Inflammatory macrophage (primary cell): ENCODE measurements at regions not wholly inside any gene's neighbourhood (a gene's known extent, or its start where the extent isn't known, plus 50 kb on each side); places are given as distances from the start of the nearest gene placed in this dataset.
"Not testable (repeated sequence)": the region's sequence is repeated elsewhere in the genome, so short reads cannot be mapped to it uniquely, and the experiment has no call there.

Experiments
- DNase-seq, 2 donors: peaks; one replicate each; pipeline ENCODE4 v3.0.0-alpha.2; 2020 to 2022

DNA sequence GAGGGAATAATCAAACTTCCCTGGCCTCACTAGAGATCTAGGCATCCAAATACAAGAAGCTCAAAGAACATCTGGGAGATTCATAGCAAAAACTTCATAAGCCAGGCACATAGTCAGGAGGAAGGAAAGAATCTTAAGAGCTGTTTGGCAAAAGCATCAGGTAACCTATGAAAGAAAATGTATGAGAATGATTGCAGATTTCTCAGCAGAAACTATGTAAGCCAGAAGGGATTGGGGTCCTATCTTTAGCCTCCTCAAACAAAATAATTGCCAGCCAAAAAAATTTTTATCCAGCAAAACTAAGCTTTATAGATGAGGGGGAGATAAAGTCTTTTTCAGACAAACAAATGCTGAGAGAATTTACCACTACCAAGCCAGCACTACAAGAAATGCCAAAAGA, 1036.3 kb downstream of the TBL1XR1 start:
- DNase-seq, result no peak

DNA sequence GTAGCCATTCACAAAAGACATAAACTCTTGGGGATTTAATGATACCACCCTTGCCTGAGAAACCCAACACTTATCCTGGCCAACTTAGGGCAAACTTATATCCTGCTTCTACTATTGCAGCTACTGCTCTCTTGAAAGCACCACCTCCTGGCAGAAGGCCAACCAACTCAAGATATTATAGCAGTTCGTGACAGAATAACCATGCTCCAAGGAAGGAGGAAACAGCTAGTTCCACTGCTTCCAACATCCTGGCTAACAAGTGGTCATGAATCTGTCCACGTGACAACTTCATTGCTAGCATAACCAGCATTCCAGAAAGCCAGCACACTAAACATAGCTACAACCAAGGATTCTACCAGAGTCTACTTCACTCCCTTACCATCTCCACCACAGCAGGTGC, 1037.5 kb downstream of the TBL1XR1 start:
- no peak for DNase-seq

DNA sequence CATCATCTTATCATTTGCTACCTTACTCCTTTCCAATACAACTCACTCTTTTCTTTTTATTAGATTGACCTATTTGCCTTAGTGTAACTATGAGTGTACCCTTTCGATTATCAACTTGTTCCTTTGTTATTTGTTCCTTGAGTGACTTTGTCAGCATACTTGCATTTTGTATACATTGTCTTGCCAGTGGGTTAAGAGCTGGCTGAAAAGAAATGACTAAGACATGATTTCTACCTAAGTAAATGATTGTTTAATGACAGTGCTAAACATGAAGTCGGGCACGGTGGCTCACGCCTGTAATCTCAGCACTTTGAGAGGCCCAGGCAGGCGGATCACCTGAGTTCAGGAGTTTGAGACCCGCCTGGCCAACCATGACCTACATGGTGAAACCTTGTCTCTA, 1042.3 kb downstream of the TBL1XR1 start:
- no peak for DNase-seq

DNA sequence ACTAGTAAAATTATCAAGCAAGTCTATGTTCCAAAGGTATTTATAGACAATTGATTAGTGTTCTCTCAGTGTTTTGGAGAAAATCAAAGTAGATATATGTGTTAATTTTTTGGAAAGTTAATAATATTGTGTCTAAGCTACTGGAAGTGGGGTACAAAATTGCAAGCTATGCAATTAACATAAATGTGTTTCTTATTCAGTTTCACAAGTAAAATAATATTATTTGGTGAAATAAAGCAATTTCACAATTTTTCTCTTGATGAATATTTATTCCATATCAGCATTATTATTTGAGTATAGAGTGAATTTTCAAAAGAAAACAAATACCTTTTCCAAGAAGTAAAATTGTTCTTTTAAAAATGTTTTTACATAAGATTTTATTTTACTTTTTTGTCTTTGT, 1047.7 kb downstream of the TBL1XR1 start:
- no peak for DNase-seq

DNA sequence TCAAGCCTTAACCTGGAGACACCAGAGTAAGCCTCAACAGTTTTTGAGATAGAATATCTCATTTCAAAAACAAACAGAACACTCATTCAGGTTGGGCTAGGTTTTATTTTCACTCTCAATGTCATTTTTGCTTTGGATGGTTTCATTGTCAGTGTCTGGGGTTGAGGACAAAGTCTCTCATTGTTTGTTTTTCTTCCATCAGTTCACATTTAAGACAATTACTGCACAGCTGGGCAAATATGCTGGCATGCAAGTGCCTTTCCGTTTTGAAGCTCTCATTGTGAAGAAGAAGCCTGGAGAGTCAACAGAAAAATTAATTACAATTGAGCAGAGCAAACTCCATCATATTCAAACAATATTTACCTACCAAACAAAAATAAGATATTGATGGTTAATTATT, 1050.0 kb downstream of the TBL1XR1 start:
- DNase-seq, result no peak

DNA sequence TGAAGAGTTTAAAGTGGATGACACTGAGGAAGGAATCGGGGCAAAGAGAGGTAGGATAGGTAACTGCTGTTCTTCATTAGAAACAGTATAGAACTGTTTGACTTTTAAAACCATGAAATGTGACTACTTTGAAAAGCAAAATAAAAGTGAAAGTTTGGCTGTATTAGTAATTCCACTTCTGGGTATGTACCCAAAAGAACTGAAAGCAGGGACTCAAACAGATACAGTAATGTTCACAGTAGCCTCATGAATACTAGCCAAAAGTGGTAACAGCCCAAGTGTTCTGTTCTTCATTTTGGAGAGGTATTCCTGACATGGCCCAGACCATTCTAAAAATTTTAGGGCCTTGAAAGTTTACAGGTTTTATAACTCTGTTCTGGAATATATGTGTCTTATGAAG, 1055.4 kb downstream of the TBL1XR1 start:
- DNase-seq, result no peak

DNA sequence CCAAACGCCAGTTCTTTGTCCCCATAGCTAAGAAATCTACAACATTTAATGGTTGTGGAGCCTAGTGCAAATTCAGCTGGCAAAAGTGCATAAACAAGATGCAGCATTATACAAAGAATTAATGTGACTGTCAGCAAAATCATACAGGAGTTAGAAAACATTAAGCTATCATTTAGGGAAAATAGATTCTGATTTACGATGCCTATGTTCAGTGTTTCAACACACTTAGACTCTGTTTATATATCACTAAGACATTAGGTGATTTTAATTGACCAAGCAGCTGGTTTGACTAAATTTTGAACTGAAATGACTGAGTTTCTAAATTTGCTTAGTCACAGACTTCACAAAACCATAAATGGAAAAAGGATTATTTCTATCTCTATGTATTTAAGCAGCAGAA, 1076.8 kb downstream of the TBL1XR1 start:
- DNase-seq, result no peak

DNA sequence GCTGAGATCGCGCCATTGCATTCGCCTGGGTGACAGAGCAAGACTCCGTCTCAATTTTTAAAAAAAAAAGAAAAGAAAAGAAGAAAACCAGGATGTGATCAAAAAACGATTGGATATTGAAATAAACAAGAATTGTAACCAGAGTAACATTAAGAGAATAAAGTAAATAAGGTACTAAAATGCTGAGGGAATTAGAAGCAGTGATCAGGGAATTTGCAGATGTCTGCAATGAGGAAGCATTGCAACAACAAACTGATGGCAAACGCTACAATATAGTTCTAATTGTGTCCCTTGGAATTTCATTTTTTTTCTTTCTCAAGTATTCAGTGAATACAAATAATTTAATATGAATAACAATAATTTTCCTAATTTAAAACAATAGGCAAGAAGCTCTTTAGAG, 1077.5 kb downstream of the TBL1XR1 start:
- no peak for DNase-seq

DNA sequence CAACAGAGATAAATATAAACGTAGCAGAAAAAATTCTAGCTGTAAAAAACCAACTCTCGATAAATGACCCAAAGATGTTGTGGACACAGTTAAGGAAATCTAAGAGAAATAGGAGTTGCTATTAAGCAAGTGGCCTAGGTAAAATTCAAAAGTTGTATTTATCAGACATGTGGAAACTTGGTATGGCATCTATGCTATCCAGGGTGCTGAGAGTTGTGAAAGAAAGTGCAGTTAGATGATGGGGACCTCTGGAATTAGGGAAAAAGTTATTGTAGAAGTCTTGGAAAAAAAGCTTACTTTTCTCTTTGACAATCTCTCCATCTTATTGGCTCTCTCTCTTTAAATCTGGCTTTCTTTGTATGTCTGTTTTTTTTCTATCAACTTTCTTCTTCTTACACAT, 1090.9 kb downstream of the TBL1XR1 start:
- DNase-seq, result no peak

DNA sequence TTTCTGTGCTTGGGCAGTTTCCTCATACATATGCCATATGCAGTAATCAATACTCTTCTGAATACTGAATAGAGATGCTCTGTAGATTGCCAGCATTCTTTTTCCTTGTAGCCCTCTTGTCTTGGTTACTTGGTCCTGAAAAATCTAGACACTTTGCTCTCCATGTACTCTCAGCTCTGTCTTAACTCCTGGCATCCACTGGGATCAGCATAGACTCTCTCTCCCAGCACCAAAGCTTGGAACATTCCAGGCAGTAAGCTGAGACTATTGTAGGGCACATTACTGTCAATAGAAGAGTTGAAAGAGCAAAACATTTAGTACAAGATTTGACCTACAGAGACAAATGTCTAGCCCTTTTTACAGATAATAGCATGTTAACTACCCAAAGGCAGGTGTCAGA, 1100.3 kb downstream of the TBL1XR1 start:
- no peak for DNase-seq

DNA sequence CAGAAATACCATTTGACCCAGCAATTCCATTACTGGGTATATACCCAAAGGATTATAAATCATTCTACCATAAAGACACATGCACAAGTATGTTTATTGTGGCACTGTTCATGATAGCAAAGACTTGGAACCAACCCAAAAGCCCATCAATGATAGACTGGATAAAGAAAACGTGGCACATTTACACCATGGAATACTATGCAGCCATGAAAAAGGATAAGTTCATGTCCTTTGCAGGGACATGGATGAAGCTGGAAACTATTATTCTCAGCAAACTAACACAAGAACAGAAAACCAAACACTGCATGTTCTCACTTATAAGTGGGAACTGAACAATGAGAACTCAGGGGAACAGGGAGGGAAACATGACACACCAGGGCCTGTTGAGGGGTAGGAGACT, 1103.4 kb downstream of the TBL1XR1 start:
- not testable (repeated sequence) for DNase-seq

DNA sequence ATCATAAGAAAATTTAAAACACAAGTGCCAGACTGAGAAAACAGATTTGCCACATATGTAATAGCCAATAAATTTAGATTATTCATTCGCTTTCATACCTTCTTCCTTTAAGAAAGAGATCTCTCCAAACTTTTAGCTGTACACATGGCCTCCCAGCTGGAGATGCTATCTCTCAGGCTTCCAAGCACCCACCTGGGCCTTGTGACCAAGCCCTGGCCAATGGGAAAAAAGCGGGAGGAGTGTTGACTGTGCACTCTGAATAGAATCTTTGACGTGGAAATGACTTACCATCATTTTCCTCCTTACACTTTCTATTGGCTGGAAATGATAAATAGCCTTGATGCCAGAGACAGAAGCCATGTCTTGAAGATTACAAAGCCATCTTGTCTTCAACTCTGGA, 1106.6 kb downstream of the TBL1XR1 start:
- no peak for DNase-seq

DNA sequence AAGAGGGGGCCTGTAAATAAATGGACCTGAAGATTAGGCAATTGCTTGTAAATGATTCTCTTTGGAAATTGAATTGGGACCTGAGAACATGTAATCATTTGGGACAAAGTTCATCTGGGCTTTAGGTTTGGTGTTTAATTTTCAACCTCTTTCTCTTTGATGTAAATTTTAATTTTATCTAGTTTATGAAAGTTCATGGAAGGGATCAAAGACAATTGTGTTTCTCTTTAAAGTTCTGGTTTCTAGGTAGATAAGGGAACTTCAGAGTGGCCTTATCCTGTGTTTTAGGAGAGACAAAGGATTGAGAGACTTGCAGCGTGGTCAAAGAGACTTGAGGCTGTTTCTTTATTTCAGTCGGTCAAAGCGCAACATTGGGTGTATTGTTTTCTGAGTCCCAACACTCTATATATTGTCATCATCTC, 1108.3 kb downstream of the TBL1XR1 start:
- no peak for DNase-seq

DNA sequence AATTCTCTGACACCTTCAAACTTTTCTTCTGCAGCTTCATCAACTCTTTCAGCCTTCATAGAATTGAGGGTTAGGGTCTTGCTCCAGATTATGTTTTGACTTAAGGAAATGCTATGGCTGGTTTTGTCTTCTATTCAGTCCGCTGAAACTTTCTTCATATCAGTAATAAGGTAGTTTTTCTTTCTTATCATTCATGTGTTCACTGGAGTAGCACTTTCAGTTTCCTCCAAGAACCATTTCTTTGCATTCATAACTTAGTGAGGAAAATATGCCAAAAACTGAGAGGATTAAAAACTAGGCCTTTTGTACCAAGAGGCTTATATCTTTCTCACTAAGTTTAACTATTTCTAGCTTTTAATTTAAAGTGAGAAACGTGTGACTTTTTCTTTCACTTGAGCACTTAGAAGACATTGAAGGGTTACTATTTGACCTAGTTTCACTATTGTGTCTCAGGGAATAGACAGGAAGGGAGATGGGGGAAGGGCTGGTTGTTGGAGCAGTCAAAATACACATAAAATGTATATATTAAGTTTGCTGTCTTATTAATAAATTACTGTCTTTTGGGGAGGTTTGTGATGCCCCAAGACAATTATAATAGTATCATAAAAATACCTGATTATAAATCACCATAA, 1110.1 kb downstream of the TBL1XR1 start:
- no peak for DNase-seq

DNA sequence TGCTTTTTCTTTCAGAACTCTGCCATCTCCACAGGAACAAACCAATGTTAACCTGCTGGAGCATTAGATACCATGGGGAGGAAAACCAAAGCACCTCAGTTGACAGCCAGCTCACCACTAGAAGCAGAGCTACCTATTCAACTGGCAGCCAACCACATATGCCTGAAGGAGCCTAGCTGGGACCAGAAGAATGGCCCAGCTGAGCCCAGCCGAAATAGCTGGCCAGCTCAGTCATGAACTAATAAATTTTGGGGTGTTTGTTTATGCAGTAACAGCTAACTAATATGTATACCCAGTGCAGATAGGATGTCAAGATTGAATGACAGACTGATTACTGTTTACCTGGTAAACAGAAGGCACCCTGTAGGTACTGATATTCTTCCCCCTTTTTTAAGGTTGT, 1117.5 kb downstream of the TBL1XR1 start:
- no peak for DNase-seq

DNA sequence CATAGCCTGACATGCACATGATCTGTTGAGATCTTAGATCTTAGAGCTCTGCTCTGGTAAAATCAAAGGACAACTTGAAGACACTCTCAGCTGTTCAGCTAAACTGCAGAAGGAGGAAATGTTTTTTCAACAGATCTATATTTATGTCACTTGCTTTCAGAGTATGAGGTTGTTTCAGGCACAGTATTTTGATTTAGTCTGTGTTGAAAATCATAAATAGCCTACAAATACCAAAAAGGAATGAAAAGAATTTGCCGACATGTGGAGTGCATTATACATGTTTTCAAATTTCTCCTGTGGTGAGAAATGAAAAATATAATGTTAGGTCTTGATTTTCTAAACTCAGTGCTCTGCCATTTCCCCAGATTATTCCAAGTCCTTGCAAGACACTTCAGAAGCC, 1118.4 kb downstream of the TBL1XR1 start:
- no peak for DNase-seq

DNA sequence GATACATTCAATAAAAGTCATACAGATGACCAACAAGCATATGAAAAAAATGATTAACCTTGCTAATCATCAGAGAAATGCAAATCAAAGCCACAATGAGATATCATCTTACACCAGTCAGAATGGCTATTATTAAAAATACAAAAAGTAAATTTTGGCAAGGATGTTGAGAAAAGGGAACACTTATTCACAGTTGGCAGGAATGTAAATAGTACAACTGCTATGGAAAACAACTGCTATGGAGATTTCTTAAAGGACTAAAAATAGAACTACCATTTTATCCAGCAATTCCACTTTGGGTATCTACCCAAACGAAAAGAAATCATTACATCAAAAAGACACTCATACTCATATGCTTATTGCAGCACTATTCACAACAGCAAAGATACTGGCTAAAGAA, 1121.8 kb downstream of the TBL1XR1 start:
- DNase-seq, result no peak

DNA sequence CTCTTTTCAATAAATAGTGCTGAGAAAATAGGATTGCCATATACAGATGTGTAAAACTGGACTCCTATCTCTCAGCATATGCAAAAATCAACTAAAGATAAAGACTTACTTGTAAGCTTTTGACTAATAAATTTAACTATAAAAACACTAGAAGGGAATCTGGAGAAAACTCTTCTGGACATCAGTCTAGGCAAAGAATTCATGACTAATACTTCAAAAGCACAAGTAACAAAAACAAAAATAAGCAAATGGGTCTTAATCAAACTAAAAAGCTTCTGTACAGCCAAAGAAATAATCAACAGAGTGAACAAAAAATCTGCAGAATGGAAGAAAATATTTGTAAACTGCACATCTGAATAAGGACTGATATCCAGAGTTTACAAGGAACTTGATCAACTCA, 1122.2 kb downstream of the TBL1XR1 start:
- DNase-seq, result no peak

DNA sequence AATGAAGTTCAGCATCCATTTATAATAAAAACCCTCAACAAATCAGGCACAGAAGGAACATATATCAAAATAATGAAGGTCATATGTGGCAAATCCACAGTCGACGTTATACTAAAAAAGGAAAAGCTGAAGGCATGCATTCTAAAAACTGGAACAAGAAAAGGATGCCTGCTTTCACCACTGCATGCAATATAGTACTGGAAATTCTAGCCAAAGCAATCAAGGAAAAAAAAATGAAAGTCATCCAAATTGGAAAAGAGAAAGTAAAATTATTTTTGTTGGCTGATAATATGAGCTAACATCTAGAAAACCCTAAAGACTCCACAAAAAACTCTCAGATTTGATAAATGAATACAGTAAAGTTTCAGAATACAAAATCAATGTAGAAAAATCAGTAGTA, 1123.2 kb downstream of the TBL1XR1 start:
- DNase-seq, result no peak

DNA sequence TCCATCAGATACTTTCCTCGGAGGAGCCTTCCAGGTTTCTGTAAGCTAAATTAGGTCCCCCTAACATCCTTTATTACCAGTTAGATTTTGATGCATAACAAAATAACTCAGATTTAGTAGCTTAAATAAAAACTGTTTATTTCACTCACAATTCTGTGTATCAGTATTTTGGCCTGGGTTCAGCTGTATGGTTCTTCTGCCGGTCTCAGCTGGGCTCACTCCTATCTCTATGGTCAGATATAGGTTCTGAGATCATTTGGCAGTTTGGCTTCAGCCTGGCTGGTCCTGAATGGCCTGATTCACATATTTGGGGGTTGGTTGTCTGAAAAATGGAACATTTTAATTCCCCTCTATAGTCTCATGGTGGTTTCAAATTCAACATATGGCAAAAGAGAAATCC, 1125.3 kb downstream of the TBL1XR1 start:
- no peak for DNase-seq

DNA sequence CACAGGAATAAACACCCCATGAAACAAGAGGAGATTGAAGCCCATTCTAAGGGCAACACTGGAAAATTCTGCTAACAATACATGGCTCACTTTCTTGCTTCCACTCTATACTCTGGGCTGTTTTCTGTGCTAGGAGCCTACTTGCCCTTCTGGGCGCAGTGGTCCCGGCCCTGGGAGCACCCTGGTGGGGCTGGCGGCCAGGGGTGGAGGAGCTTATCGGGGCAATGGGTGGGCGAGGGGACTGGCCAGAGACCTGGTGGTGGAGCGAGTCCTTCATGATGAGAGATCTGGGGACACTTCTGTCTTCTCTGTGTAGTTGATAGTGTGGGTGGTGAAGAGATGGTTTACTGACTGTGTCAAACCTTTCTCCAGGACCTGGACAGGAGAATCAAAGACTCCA, 1128.5 kb downstream of the TBL1XR1 start:
- DNase-seq, result no peak

DNA sequence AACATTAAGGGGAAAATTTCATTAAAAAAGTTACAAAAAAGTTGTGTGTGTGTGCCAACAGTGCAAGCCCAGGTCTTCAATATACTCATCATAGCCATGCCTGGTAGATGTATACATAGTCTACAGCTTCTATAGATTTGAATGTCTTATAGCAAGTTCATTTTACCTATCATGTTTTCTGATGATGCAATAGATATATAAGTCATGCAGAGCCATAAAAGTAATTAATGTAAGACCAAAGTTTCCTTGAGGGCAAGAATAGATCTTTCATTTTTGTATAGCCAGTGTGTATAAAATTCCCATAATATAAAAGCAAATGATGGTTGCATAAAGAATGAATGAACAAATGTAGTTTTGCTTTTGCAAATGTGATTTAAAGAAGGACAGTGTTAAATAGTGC, 1138.4 kb downstream of the TBL1XR1 start:
- no peak for DNase-seq

DNA sequence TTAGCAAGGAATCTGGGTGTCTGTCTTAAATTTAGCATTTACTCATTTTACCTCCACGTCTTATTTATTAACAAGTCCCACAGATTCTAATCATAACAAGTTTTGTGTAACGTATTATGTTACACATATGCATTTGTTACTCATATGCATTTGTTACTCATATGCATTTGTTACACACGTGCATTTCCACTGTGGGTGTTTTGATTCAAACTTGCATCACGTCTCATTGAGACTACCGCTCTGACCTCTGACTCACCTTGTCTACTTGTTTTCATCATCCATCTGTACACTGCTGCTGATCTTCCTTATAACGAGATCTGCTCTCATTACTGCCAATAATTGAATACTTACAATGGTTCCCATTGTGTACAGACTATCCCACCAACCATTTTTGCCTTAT, 1141.4 kb downstream of the TBL1XR1 start:
- DNase-seq, result no peak

DNA sequence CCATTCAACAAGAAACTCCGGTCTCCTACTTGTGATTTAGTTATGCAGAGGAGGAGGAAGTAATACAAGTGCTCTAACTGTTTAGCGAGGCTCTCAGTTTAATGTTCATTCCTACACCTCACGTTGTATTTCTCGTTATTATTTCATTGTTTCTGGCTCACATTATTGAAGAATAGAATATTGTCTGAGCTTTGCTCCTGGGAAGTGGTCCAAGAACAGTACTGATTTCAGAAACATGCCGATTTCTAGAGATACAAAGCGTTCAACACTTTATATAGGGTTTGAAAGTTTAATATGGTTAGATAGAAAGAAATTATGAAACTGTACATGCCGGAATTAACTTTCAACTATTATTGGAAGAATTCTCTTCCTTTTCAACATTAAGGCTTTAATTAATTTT, 1145.5 kb downstream of the TBL1XR1 start:
- DNase-seq, result no peak

DNA sequence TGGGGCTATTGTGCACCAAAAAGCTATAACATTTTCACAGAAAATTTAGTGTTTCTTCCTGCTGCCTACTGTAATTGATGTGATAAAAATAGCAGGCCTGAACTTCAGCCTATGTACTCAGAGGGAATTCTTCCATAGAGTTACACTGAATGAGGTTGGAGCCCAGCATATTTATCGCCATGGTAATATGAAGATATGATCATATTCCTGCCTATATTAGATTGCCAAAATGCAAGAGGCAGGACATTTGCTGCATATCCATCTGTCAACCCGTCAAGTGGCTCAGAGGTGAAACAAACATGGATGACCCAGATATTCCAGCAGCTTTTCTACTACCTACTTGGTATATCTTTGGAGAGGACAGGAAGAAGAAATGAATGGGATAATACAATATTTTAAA, 1150.6 kb downstream of the TBL1XR1 start:
- DNase-seq, result no peak

DNA sequence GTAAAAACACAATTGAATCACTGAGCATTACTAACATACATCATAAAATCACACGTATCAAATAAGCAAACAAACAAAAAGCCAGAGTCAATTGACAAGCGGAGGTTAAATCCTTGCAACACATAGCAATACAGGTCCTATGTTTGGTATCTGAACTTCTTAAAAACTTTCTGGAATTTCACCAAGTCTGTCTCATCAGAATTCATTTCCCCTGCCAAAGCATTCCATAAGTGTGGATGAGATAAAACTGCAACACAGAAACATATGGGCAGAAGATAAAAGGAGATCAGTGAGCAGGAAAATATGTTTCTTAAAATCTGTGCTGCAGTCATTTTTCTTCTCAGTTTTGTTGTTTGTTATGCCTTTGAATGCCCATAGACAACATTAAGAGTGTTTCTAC, 1155.5 kb downstream of the TBL1XR1 start:
- DNase-seq, result no peak
